NCI-H1048 (cell line): ENCODE measurements at regions not wholly inside any gene's neighbourhood (a gene's known extent, or its start where the extent isn't known, plus 50 kb on each side); places are given as distances from the start of the nearest gene placed in this dataset.
"Not testable (repeated sequence)": the region's sequence is repeated elsewhere in the genome, so short reads cannot be mapped to it uniquely, and the experiment has no call there.

Experiments
- DNase-seq: peaks from one replicate; lab custom pipeline; 2025; lab: John Stamatoyannopoulos, UW

DNA sequence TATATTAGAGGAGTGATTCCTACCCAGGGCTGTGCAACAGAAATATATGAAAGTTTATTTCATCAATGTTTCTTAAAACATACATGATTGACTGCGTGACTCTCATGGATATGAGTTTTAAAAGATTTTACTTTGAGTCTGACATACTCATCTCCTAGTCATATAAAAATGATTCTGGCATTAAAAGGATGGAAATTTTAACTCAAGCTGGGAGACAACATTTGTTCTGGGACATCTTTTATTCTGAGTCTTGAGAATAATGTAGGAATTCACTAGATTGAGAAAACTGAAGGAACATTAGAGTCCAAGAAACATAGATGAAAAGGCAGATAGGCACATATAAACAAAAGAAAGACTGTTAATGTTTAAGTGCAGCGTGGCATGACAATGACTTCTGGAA is 649.6 kb downstream of the SPRY1 start:
- no peak for DNase-seq

GRCh38 chr4:124053872-124054538 is 657.4 kb downstream of the SPRY1 start:
- DNase-seq = no peak

DNA sequence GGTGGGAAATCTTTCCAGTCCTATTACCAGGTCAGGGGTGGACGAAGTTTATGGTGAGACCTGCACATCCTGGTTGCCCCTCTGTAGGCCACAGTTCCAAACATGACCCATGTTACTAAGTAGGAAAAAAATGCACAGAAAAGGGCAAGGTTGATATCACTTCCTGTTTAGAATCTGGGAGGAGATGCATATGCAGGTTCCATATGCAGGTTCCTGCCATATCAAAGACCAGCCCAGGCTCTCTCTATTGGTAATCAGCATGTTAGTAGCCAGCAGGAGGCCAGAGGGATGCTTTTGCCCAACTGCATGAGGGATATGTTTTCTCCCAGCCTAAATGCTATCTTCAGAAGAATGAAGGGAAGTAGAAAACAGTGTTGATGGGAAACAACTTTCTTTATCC is 657.2 kb downstream of the ANKRD50 start:
- DNase-seq = no peak

DNA sequence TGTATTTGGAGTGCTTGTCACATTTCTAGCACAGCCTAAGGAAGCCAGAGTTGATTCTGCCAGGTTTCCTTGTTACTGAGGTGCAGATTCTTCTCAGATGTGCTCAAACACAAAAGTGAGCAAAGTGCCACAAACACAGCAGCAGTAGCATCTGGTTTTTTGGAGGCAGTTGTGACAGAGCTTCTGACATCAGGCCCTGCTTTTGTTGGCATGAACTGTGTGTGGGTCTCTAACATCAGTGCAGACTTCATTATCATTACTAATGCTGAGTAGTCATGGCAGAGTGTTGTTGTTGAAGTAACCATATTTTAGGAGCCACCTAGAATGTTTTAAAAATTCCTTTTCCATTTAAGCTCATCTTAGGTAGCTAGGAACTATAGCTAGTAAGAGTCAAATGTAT is 656.6 kb downstream of the ANKRD50 start:
- no peak for DNase-seq

DNA sequence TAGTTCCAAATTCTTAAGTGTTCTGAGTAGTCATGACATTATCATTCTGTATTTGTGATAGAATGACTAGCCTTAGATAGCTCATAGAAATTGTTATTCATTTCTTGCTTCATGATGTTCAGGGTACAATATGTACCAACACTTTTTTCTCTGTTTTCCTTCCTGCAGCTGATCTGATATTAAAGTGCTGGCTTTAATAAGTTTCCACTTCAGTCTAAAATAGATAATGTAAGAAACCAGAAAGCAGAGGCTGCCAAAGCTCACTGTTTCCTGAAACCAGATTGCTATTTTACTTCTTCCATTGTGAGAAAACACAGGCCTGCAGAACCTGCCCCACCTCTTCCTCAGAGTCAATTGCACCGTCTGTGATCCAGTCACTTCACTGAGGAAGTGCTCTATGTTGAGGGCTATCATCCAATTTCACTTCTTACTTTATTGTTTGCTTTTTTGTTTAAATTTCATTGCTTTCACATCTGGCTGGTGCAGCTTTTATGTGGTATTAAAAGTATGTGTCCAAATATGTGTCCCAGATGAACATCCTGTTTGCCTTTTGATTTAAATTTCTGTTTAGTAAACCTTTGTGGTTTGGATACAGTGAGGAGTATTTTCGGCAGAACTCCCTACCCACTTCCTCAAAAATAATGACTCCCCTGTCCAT is 652.1 kb downstream of the ANKRD50 start:
- no peak for DNase-seq

GRCh38 chr4:124061413-124061812 is 651.1 kb downstream of the ANKRD50 start:
- DNase-seq = no peak

- DNase-seq = no peak
Observed at GRCh38 chr4:124065422-124065821, 647.1 kb downstream of the ANKRD50 start.

DNA sequence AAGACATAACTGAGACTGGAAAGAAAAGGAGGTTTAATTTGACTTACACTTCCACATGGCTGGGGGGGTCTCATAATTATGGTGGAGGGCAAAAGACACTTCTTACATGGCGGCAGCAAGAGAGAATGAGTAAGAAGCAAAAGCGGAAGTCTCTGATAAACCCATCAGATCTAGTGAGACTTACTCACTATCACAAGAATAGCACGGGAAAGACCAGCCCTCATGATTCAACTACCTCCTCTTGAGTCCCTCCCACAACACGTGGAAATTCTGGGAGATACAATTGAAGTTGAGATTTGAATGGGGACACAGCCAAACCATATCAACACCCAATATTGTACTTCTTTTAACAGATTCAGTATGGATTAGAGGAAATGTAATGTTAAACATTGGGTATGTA is 646.6 kb downstream of the ANKRD50 start:
- DNase-seq = no peak

DNA sequence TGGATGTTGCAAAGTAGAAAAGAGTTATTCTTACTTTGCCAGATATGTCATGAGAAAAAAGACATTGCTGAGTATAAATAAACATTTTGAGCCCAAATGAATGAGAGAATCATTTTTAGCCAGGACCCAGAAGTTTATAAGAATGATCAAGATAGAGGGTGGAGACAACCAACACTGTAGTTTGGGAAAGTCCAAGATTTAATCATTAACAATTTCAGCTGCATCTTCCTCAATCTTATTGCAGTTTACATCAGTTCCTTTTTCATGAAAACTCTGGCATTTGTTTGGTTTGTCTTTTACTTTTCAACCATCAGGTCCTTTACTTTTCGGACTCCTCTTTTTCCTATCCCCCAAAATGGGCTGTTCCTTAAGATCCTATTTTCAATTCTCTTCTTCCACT is 645.9 kb downstream of the ANKRD50 start:
- no peak for DNase-seq

DNA sequence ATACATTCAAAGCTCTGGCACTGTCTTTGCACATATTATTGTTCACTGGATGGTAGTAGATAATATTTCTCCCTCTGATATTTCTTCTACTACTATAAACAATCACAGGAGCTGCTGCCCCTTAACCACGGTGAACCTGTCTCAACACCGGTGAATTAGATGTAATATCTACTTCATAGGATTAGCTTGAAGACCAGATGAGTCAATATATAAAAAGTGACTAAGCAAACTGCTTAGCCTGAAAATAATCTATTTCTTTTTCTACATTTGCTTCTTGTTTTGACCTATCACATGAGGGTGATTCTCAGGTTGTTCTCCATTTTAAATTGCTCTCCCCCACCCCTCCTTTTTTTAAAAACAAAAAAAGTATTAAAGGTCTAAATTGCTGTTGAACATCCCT is 645.5 kb downstream of the ANKRD50 start:
- DNase-seq = no peak

- DNase-seq = no peak
Observed at GRCh38 chr4:124070688-124071484, 641.6 kb downstream of the ANKRD50 start.

GRCh38 chr4:124075276-124075675 is 637.3 kb downstream of the ANKRD50 start:
- not testable (repeated sequence) for DNase-seq

DNA sequence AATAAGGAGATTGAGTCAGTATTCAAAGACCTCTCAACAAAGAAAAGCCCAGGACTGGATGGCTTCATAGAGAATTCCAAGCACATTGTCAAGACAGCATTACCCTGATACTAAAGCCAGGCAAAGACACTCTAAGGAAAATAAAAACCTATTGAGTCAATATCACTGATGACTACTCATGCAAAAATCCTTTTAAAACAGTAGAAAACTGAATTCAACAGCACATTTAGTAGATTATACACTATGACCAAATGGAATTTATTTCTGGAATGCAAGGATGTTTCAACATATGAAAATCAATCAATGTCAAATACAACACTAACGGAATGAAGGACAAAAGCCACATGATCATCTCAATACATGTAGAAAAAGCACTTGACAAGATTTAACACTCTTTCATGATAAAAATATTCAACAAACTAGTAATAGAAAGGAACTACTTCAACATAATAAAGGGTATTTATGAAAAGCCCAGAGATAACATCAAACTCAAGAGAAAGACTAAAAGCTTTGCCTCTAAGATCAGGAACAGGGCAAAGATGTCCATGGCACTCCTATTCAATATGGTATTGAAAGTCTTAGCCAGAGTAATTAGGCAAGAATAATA is 633.3 kb downstream of the ANKRD50 start:
- no peak for DNase-seq

- no peak for DNase-seq
Observed at GRCh38 chr4:124083711-124084110, 628.8 kb downstream of the ANKRD50 start.

DNA sequence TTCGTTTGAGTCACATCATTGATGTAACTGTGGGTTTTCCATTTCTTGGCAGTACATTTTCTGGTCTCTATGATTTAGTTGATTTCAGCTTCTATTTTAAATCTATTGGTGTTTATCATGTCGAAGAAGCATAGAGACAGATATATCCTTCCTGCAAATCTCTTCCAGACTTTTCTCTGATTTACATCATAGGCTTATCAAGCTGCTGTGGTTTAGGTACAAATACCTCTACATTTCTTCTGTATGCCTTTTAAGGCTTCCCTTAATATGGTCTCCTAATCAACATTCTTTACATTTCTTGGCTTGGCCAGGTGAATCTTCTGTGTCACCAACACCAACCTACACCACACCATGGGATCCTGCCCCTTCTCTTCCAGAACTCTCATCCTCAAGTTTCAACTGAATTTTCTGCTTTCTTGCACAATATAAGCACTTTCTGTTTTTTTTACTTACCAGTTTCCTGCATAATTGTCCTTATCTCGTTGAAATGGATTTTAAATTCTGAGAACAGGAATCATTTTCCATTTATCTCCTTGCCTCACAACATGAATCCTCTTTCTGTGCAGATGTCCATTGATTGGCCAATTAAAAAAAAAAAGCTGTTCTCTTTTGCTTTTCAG is 626.9 kb downstream of the ANKRD50 start:
- DNase-seq = no peak

DNA sequence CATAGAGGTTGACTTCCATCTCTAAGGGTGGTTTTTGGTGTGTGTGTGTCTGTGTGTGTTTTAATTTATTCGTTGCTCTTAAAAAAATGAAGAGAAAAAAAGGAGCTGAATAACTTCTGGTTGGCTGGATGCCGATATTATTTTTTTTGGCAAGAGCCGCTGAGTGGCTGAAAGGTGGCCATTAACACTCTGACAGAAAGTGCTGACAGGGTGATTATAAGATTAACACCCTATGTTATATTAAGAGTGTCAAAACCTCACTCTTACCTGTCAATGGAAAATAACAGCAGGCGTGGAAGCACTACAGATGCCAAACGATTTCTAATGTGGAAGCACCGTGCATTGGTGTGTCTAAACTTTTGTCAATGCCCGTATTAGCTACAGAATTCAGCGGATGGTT is 622.5 kb downstream of the ANKRD50 start:
- no peak for DNase-seq

DNA sequence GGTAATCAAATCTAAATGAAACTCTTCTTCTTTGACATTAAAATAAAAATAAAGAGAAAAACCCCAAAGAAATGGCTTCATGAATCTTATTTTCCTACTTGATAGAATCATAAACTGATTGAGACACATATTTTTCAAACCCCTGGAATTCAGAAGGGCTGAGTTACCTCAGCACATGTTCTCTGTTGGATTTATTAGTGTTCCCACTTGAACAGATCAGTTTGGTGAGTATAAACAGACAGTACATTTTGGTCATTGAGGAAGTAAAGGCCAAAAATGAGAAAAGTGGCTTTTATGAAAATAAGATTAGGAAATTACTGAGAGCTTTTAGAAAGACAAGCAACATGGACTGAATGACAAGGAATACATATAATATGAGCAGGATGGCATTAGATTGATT is 620.4 kb downstream of the ANKRD50 start:
- DNase-seq = no peak

DNA sequence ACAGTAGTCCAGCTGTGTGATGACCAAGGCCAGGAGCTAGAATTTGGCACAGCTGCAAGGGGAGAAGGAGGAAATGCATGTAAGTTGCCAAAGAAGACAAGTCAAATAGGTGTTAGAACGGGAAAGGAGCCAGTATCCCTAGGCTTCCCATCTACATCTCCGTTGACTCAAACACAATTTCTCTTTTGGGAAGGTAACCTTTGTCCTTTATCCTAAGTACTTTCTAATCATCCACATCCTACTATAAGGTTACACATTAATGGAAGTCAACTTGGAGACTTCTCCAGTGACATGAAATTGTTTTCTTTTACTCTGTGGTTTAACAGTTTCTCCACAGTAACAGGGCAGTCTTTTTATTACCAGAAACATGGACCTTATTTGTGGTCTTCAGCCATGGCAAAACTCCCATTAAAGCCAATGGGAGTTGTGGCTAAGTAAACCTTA is 620.0 kb downstream of the ANKRD50 start:
- no peak for DNase-seq

DNA sequence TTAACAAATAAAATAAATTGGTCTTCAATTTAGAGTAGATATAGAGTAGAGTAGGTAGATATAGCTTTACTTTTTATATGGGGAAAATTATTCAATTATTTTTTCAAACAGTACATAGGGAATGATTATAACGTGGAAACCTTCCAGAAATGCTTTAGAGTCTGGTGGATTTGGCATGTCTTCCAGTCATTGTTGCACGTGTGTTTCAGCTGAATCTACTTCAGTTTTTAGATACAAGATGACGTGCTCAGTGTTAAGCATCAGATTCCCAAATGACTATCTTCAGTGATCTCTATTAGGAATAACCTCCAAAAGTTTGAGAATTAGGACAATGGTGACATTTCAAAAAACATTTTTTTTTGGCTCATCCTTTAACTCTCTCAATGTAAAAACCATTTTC is 616.9 kb downstream of the ANKRD50 start:
- no peak for DNase-seq

- no peak for DNase-seq
Observed at GRCh38 chr4:124096290-124096689, 616.2 kb downstream of the ANKRD50 start.

GRCh38 chr4:124097447-124097846 is 615.1 kb downstream of the ANKRD50 start:
- DNase-seq = no peak

GRCh38 chr4:124104101-124104500 is 608.4 kb downstream of the ANKRD50 start:
- DNase-seq = no peak
